GM18498 (cell line): ENCODE measurements at regions not wholly inside any gene's neighbourhood (a gene's known extent, or its start where the extent isn't known, plus 50 kb on each side); places are given as distances from the start of the nearest gene placed in this dataset.
"Not testable (repeated sequence)": the region's sequence is repeated elsewhere in the genome, so short reads cannot be mapped to it uniquely, and the experiment has no call there.

Experiments
- ATAC-seq: cut with Tn5 transposase; IDR thresholded peaks from one replicate; pipeline ENCODE4 v1.9.1; 2021; ENCODE audit warnings: mild to moderate bottlenecking, moderate library complexity; ENCODE audit not compliant: unreplicated experiment

DNA sequence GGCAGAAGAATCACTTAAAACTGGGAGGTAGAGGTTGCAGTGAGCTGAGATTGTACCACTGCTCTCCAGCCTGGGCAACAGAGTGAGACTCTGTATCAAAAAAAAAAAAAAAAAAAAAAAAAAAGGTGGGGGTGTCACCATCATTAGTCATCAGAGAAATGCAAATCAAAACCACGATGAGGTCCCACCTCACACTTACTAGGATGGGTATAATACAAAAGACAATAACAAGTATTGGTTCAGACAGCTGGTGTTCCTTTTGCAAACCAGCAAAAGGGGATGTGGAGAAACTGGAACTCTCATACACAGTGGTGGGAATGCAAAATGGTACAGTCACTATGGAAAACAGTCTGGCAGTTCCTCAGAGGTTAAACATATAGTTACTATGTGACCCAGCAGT is 78.7 kb upstream of the TSC22D2 start:
- no peak for ATAC-seq

DNA sequence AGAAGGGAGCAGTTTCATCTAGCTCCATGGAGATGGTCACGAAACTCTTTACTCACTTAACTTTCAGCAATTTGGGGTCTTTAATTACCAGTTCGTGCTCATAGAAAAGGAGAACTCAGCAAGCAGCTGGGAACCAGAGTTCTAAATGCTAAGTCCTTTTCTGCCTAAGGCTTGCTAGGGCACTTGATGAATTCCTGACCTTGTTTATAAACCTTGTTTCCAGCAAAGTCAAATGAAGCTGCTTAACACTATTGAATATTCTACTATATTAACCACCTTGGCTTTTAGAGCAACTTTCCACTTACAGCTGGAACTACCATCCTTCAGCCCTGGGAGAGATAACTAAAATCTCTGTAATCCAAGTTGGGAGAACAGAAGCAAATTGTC is 79.5 kb upstream of the TSC22D2 start:
- no peak for ATAC-seq

DNA sequence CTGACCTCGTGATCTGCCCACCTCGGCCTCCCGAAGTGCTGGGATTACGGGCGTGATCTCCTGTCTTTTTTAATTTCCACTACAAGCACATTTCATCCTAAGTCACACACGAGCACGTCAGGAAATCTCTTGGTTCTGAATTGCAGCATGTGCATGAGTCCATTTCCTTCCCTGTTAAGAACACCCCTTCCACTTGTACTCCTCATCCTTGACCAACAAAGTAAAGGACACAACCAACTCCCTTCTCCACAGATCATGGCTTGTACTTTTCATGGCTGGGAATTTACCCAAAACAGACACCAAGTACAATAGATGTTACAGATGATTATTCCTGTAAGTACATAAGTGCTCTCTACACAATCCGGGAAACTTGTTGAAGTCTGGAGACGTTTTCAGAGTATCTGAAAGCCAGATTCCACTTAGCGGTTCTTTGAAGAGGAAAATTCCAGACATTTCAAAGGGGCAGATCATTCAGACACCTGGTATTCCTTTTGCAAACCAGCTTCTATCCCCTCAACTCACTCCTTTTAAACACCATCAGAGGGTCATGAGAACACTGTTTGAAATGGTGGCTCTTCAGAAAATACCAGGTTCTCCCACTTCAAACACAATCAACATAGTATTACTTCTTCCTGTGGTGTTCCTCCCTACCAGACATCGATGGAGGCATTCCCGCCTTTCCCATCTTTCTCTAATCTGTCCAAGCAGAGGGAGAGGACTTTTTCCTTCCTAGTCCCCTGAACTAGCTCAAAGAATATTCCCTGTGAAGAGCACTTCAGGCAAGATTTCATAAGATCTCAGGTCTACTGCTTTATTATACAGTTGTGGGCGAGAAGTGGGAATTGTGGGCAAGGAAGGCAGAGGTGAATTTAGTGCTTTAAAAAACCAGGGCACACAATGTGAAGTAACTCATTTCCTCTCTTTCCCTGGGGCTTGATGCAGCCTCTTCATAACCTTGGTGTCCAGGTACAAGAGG is 80.1 kb upstream of the TSC22D2 start:
- ATAC-seq, result no peak

DNA sequence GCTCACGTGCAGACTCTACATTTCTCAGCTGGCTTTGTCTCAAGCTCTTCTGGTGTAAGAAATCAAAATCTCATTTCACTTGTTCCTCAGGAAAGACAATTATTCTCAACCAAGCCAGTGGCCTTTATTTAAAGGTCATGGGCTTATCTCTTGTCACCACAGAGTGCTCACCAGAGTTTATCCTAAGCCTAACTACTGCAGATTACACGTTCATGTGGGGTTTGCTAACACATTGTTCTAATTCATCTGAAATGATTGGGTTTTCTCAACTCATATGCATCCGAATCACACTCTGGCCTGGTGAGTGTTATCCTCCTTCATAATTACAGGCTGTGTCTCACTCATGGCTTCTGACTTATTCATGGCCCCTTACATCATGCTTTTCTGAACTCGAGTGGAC is 83.3 kb upstream of the TSC22D2 start:
- no peak for ATAC-seq

DNA sequence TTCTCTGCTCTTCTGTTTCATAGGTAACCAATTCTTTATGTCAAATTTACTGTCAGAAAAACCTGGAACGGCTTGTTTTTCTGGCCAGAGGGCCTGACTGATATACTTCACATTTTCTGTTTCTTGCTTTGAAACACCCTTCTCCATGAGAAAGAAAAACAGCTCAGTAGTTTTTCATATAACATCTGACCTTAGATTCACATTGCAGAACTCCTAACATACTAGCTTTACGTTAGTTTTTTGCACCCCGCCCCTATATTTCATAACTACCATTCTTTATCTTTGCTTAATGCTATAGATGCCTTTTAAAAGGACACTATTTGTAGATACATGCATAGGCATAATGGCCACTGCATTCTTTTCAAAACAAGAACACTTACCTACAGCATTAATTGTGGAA is 83.9 kb upstream of the TSC22D2 start:
- ATAC-seq, result no peak

DNA sequence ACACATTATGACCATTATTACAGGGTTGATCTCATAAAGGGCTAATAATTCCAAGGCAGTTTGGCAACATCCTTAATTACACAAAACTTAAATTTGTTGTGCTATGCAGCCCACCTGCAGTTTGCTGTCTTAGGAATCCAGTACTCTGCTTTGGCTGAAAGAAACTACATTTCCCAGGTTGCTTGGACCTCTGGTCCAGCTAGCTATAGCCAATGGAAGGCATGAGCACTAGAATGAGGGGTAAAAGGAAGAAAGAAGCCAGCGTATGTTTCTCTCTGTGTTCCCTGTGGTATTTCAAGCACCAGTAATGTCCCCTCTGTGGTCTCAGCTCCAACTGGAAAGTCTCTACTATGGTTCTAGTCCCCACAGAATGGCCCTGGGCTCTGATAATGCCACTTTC is 84.3 kb upstream of the TSC22D2 start:
- ATAC-seq, result no peak

DNA sequence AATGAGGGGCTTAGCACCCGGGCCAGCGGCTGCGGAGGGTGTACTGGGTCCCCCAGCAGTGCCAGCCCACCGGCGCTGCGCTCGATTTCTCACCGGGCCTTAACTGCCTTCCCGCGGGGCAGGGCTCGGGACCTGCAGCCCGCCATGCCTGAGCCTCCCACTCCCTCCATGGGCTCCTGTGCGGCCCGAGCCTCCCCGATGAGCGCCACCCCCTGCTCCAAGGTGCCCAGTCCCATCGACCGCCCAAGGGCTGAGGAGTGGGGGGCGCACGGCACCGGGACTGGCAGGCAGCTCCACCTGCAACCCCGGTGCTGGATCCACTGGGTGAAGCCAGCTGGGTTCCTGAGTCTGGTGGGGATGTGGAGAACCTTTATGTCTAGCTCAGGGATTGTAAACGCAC is 85.0 kb upstream of the TSC22D2 start:
- not testable (repeated sequence) for ATAC-seq

DNA sequence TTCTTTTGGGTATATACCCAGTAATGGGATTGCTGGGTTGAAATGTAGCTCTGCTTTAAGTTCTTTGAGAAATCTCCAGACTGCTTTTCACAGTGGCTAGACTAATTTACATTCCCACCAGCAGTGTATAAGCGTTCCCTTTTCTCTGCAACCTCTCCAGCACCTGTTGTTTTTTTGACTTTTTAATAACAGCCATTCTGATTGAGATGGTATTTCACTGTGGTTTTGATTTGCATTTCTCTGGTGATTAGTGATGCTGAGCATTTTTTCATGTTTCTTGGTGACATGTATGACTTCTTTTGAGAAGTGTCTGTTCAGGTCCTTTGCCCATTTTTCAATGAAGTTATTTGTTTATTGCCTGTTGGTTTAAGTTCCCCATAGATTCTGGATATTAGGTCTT is 87.1 kb upstream of the TSC22D2 start:
- not testable (repeated sequence) for ATAC-seq

DNA sequence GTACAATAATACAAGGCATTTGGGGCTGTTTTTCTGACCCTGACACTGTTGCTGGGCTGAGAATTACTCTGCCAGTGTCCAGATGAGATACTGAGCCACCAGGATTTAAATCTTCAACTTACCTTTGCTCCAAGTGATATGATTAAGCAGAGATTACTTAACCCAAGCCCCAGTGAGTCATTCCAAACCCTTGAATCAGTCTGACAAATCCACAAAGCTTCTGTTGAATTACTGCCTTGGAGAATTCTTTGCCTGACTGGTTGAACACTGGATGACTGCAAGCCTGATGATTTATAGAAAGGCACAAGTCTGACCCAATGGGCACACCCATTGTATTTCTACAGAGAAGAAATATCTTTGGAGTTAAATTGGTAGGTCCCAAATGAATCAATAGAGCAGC is 88.2 kb upstream of the TSC22D2 start:
- ATAC-seq, result no peak

DNA sequence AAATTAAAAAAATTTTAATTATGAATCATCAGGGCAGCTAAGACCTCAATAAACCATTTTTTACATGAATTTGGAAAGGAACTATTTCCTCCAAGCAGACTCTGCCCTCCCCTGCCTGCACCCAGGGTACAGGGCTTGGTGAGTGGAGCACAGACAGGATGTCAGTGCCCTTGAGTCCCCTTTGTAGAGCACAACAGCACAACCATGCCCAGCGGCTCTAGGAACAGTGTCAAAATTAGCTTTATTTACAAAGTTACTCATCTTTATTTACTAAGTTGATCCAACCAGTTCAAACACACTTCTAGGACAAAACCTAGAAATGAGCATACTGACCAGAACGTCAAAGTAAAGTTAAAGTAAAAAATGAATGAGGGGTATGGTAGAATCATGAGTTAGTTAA is 90.6 kb upstream of the TSC22D2 start:
- no peak for ATAC-seq

DNA sequence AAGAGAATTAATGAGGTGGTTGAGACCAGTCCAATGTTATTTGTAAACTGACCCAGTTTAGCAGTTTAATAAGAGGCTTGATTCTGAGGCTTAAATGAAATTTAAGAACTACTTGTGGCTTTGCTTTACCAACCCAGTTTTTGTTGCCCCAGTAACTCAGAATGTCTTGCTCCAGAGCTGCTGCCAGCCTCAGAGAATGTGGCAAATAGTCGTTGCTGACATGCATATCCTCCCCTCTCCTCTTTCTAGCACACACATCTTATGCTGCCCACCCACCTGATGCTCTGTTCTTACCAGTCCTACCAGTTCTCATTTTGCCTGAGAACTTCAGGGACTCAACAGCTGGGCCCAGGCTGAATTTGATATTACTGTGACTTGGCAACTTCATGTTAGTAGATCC is 92.4 kb upstream of the TSC22D2 start:
- no peak for ATAC-seq

DNA sequence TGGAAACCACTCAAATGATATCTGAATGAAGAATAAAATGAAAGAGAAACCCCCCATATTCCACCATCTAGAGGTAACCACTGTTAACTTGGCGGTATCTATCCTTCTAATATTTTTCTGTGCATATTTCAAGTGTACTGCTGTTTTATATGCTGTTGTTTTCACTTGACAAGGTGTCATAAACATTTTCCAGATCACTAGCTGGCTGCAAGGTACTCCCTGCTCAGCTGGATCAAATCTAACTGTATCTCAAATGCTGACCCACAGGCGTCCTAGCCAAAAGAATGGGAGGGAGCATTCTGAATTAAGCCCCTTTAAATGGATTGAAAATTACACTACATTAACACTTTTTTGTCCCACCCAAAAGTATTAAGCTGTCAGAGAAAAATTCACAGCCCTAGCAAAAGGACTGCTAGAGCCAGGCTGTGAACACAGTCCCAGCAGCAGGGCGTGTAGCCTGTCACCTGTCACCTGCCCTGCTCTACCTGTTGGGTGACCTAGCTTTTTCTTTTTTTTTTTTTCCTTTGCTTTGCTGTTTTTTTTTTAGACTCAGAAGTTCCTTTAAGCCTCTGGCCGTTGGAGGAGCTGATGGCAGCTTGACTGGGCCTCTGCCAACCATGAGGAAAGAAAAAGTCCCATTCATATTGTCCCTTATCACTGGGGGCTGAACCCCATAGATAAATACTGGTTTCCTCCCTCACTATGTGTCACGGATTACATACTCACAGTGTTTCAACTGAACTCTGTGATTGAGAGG is 93.7 kb upstream of the TSC22D2 start:
- ATAC-seq, result no peak

DNA sequence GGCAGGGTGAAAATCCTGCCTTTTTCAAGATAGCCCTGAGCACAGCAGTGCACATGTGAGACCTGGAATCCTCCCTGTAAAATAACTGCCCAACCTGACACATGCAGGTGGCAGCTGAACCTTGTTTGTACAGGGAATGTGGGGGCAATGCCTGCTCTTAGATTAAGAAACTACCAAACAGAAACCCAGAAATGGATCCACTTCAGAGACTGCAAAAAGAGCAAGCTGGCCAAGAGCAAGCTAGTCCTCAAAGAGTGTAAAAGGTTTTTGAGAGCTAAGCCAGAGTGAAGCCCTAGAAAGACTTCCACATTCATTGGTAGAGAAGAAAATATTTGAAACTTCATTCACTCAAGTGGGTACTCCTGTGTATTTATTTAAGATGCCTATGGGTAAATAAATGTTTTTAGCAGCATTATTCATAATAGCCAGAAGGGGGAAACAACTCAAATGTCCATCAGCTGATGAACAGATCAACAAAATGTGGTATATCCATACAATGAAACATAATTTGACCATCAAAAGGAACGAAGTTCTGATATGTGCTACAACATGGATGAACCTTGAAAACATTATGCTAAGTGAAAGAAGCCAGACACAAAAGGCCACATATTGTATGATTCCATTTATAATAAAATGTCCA is 96.0 kb upstream of the TSC22D2 start:
- no peak for ATAC-seq

DNA sequence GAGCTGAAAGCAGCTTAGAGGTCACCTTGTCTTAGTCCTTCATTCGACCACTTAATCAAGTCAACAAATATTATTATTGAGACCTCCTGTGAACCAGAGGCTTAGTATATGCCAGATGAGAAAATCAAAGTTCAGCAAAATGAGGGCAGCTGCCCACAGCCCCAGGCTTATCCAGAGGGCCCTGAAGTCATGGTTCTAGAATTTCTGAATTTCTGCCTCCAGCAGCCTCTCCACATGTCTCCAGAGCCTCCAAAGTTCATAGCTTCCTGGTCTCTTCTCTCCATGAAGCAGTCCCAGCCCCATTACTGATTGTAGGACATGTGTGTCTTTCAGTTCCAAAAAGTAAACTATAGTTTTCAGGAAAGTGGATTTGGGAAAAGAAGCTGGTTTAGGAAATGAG is 96.9 kb upstream of the TSC22D2 start:
- no peak for ATAC-seq

DNA sequence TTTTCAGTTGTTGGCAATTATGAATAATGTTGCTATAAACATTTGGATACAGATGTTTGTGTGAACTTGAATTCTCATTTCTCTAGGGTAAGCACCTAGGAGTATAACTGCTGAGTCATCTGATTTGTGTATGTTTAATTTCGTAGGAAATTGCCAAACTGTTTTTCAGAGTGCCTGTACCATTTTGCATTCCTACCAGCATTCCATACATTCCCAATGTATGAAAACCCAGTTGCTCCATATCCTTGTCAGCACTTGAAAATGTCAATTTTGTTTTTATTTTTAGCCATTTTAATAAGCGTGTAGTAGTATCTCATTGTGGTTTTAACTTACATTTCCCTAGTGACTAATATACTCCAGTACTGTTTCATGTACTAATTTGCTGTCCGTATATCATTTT is 98.5 kb upstream of the TSC22D2 start:
- ATAC-seq, result no peak

DNA sequence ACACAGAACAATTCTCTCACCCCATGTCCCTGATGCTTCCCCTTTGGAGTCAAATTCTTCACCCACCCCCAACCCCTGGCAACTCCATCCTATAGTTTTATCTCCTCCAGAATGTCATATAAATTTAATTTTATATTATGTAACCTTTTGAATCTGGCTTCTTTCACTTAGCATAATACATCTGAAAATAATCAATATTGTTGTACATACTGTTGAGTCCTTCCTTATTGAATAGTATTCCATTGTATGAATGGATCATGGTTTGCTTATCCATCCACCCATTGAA is 98.9 kb upstream of the TSC22D2 start:
- ATAC-seq, result no peak

DNA sequence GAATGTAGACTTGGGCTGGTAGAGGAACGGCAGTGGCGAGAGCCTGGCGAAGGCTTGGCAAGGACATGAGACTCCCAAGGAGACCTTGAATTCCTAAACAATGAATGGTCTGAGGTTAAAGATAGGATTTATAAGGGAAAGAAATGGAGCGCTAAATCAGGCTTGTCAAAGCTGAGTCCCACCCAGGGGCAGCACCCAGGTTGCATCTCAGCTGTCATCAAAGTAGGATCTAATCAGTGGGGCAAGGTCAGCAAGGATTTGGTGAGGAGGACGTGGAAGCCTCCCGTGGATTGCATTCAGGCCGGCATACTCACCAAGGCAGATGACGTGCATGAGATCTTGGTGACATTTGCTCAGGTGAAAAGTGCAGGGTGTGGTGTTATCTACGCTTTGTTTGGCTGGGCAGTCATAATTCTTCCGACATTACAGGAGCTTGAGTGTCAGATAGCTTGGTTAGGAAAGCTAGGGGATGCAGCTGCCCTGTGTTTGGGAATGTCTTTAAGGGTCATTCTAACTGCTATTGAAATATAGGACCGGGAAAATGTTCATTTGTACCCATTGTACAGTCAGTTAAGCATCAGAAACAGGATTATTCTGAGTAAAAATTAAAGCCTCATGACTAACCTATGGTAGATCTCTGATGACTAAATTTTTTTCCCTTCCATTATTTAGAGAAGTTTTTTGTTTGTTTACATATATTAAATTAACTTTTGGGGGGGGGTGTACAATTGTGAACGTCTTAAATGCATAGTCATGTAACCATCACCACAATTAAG is 99.4 kb upstream of the TSC22D2 start:
- no peak for ATAC-seq

DNA sequence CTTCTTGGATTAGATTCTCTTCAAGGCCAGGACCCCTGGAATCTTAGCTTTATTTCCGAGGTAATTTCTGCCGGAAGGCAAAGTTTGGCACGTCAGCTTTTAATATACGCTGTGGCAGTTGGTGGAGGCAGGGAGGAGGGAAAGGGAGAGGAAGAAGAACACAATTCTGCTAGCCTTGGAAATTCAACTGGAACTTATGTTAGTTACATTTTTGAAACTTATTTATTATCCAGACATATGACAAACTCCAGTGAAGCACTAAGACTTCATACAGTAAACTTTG is 100.1 kb upstream of the TSC22D2 start:
- ATAC-seq, result no peak

DNA sequence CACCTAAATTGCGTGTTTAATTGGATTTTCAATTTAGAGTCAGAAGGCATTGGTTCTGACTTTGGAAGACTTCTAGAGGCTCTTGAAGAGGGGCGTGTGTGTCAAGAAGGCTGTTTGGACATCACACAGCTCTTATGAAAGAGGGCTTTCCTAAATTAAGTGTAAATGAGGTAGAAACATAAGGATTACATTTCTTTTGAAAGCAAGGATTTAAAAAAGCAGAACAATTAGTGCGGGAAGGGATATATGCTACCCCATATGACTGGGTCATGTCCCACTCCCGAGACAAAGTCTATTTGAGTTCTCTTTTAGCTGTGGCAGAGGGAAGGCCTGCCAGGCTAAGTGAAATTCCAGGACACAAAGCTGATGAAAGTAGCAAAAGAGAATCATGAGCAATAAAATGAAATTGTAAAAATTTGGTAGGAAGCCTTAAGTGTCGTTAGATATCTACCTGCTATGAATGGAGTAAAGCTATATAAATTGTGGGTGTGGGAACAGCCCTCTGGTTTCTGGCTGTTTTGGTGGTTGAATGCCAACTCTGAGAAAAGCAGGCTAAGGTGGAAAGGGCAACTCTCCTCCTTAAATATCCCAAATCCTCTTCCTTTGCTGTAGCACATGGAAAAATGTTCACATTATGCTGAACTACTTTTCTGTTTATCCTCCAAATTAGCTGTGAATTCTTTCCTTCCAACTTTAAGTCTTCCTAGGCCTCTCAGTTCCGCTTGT is 100.6 kb upstream of the TSC22D2 start:
- no peak for ATAC-seq

DNA sequence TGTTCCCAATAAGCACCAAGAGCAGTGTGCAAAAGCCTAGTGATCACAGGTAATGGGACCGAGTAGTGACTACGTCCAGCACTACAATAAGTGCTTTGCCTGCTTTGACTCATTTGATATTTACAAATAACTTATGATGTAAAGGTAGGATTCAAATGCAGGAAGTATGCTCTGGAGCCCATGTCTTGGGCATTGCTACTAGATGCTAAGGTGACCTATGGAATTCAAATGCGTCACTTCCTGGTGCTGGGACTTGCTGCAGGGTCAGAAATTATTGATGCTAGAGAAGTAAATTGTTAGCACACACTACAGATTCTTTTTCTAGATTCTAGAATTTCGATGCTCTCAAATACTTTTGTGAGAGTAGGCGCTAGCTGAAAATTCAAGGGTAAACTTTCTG is 101.2 kb upstream of the TSC22D2 start:
- no peak for ATAC-seq

DNA sequence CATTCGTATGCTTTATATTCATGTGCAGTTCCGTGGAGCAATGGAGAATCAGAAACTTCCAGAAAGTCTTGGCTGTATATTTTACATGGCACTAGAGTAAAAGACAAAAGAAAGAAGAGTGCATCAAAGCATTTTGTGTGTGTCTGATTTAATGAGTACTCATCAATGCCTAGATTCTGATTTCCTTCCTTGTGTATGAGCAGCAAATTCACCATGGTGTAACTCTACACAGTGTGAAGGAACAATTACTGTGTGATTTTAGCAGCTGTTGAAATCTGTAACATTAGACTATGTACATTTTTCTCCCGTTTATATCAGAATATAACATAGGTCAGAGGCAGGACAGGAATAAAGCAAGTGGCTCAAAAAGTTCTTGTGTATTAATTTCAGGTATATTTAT is 102.0 kb upstream of the TSC22D2 start:
- ATAC-seq, result no peak
